ENCODE measurements at regions not wholly inside any gene's neighbourhood (a gene's known extent, or its start where the extent isn't known, plus 50 kb on each side); places are given as distances from the start of the nearest gene placed in this dataset.

DNA sequence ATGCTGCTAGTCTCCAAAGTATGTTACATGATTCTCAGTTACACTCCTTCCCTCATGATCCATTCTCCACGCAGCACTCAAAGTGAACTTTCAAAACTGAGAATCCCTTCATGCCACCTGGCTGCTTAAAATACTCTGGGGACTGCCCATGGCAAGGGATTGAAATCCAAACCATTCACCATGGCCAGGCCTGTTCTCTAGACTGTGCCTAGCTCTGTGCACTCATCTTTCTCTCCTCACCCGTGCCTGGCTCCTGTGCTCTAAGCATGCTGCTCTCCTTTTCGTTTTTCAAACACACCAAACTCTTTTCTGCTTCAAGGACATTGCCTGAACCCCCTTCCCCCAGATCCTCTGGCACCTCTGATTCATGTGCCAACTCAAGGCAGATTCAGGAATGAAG, 80.9 kb downstream of the FASTKD2 start:
- TF ChIP-seq, protein P1, sequence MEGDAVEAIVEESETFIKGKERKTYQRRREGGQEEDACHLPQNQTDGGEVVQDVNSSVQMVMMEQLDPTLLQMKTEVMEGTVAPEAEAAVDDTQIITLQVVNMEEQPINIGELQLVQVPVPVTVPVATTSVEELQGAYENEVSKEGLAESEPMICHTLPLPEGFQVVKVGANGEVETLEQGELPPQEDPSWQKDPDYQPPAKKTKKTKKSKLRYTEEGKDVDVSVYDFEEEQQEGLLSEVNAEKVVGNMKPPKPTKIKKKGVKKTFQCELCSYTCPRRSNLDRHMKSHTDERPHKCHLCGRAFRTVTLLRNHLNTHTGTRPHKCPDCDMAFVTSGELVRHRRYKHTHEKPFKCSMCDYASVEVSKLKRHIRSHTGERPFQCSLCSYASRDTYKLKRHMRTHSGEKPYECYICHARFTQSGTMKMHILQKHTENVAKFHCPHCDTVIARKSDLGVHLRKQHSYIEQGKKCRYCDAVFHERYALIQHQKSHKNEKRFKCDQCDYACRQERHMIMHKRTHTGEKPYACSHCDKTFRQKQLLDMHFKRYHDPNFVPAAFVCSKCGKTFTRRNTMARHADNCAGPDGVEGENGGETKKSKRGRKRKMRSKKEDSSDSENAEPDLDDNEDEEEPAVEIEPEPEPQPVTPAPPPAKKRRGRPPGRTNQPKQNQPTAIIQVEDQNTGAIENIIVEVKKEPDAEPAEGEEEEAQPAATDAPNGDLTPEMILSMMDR (conservative IDR thresholded peaks at IDR 0.05 in 1 of 2, IDR thresholded peaks at IDR 0.05 in 1 of 2; ENCODE audit: low read depth in 1 of 2, low read length in 2 of 2): no peak
- TF ChIP-seq EZH2 (IDR thresholded peaks at IDR 0.05; ENCODE audit: low read length, missing control alignments): no peak
